ENCODE measurements at regions not wholly inside any gene's neighbourhood (a gene's known extent, or its start where the extent isn't known, plus 50 kb on each side); places are given as distances from the start of the nearest gene placed in this dataset.
A peak's percentile ranks its signal among the peaks of the same experiment; 100 is the strongest.

DNA sequence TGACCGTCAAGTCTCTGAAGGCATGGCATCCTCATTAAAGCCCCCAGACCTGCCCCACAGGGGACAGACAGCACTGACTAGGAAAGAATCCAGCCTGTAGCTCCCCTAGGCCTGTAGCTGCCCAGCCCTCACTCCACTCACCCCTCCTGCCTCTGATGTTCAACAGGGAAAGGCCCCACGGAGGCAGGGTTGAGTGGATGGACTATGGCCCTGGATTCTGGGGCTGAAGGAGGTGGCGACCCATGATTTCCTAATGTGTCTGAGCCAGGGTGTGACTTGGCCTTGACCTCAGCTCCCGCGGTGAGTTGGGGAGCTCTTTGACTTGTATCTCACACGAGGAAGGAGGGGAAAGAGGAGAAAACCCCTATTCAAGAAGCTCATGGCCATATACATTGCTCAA is 238.5 kb upstream of the CSF3R start:
- DNase-seq (ENCODE audit: low spot score) (no peak), FAIRE-seq (no peak)

- no peak for DNase-seq (ENCODE audit: low spot score)
- FAIRE-seq: no peak
Observed at GRCh38 chr1:36717431-36717830, 234.7 kb upstream of the CSF3R start.

DNA sequence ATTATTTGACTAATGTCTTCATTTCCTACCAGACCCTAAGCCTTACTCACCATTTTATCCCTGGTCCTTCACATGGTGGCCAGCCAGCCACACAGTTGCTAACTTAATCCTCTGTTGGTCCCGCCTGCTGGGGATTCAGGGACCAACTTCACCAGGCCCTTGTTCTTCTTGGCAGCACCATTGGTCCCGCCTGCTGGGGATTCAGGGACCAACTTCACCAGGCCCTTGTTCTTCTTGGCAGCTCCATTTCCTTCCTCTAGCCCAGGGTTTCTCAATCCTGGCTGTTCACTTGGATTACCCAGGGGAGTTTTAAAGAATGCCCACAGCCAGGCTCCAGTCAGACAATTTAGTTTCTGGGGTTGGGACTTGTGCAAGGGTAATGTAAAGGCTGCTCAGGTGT is 233.1 kb upstream of the CSF3R start:
- FAIRE-seq: no peak

GRCh38 chr1:36714301-36714700 is 231.6 kb upstream of the CSF3R start:
- DNase-seq (ENCODE audit: low spot score) (no peak), FAIRE-seq (no peak)

More for the DNA sequence above, 233.1 kb upstream of the CSF3R start:
- no peak for DNase-seq (ENCODE audit: low spot score)

DNA sequence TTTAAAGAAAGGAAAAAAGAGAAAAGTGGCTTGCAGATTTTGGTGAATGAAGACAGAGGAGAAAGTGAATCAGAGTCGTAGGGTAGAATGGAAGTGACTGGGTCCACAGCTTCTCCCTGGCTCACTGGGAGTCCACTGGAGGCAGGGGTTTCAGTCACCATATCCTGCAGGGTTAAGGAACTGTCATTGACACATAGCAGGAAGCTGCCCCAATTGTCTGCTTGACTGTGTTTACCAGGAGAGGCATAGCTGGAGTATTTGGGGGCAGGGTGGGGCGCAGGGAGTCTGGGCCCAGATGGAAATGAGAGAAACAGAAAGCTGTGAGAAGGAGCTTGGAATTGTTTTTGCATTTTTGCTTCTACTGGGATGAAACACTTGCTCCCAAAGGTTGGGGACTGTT is 228.8 kb upstream of the CSF3R start:
- DNase-seq (ENCODE audit: low spot score) (no peak), FAIRE-seq (no peak)

DNA sequence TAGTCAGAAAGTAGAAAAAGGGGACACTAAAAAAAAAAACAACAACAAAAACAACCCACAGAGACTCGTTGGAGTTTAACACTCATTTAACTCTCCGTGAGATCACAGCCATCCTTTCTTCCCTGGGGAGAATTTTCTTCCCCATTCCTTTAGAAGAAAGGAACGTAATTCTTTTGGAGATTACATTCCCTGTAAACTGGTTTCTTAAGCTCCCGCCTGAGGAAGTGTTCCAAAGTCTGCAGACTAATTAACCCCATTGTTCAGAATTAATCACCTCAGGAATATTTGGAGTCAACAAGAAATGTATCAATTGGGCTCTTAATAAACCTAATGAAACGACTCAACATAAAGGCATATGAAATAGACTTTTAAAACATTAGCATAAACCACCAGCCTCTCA is 228.2 kb upstream of the CSF3R start:
- no peak for FAIRE-seq
- DNase-seq (ENCODE audit: low spot score): no peak

- no peak for FAIRE-seq
- no peak for DNase-seq (ENCODE audit: low spot score)
Observed at GRCh38 chr1:36709869-36710481, 227.3 kb upstream of the CSF3R start.

DNA sequence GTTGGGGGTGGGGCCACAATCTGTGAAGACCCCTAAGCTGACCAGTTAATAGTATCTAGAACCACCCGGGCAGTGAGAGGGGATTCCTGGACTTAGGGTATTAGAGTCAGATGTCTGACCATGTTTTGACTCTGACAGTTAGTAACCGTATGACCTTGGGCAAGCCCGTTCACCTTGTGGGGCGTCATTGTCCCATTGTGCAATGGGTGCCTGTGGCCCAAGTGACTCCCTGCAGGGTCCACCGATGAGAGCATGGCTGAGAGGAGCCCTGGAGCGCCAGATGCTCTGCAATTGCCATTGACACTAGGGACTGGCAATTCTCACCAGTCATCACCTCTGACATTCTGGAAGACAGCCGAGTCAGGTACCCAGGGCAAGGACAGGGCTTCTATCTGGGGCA is 225.9 kb upstream of the CSF3R start:
- no peak for DNase-seq (ENCODE audit: low spot score)
- FAIRE-seq: no peak

- DNase-seq (ENCODE audit: low spot score) (no peak), FAIRE-seq (no peak)
Observed at GRCh38 chr1:36707221-36707620, 224.5 kb upstream of the CSF3R start.

- DNase-seq (ENCODE audit: low spot score): no peak
- FAIRE-seq: no peak
Observed at GRCh38 chr1:36706416-36706815, 223.7 kb upstream of the CSF3R start.

DNA sequence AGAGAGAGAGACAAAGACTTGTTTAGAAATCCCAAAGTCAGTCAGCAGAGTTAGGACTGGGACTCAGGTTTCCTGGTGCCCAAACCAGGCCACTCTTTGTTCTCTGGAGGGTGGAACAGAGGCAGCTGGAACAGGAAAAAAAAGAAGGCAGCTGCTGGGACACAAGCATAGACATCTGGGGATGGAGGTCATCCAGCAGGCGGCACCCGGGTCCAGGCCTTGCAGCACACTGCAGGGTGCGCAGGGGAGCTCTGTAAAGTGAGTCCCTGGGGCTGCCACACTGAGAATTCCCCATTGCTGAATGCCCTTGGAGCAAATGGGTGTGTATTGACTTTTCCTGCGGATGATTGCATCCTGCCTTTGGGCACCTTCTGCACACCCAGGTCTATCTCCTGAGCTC is 222.9 kb upstream of the CSF3R start:
- FAIRE-seq: no peak
- DNase-seq (ENCODE audit: low spot score): no peak

- peak; percentile 36 for DNase-seq (ENCODE audit: low spot score)
- FAIRE-seq: no peak
Observed at GRCh38 chr1:36703526-36704208, 221.0 kb upstream of the CSF3R start.

DNA sequence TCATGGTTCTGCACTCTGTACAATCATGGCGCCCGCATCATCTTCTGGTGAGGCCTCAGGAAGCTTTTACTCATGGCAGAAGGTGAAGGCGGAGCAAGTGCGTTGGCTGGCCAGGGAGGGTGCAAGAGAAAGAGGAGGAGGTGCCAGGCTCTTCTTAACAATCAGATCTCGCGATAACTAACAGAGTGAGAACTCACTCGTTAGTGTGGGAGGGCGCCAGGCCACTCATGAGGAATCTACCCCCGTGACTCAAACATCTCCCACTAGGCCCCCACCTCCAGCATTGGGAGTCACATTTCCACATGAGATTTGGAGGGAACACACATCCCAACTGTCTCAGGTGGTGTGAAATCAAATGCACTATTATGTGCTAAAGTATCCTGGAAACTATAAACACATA is 220.2 kb upstream of the CSF3R start:
- DNase-seq (ENCODE audit: low spot score): no peak

GRCh38 chr1:36699113-36699911 is 216.6 kb upstream of the CSF3R start:
- no peak for FAIRE-seq
- no peak for DNase-seq (ENCODE audit: low spot score)

More for the DNA sequence above, 220.2 kb upstream of the CSF3R start:
- no peak for FAIRE-seq

GRCh38 chr1:36697836-36698605 is 215.3 kb upstream of the CSF3R start:
- DNase-seq (ENCODE audit: low spot score): no peak
- no peak for FAIRE-seq

GRCh38 chr1:36696261-36696940 is 213.7 kb upstream of the CSF3R start:
- FAIRE-seq (no peak), DNase-seq (ENCODE audit: low spot score) (no peak)

- no peak for FAIRE-seq
Observed at GRCh38 chr1:36693603-36694002, 210.9 kb upstream of the CSF3R start.

GRCh38 chr1:36693161-36693525 is 210.4 kb upstream of the CSF3R start:
- no peak for DNase-seq (ENCODE audit: low spot score)
- no peak for FAIRE-seq

More at GRCh38 chr1:36693603-36694002, 210.9 kb upstream of the CSF3R start:
- DNase-seq (ENCODE audit: low spot score): no peak

DNA sequence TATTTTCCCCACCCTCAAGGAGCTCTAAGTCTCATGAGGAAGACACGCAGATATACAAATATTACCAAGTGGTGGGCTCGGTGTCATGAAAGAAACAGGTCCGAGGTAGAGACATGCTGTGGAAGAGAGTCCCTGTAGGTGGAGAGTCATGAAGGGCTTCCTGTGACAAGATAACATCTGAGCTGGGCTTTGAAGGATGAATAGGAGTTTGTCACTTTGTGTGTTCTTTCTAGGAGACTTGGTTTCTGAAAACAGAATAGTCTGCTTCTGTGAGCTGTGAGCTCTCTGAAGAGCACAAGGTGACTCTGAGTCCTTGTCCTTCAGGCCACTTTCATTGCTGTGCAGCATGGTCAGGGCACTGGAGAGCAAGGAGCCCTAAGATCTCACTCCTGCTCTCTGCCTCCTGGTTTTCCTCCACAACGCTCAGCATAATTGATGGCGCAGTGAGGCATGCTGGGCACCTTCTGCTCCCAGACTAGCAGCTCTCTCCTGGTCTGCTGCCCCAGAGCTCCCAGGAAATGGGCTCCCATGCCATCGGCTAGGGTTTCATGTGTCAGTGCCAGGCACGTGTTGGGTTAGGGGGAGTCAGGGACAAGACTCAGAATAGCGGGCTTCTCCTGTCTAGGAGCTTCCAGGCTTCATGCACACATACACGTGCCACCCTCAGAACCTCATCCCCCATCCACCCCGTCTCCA is 209.9 kb upstream of the CSF3R start:
- FAIRE-seq (no peak), DNase-seq (ENCODE audit: low spot score) (no peak)

GRCh38 chr1:36691374-36691773 is 208.7 kb upstream of the CSF3R start:
- DNase-seq (ENCODE audit: low spot score) (peak; percentile 43), FAIRE-seq (no peak)

DNA sequence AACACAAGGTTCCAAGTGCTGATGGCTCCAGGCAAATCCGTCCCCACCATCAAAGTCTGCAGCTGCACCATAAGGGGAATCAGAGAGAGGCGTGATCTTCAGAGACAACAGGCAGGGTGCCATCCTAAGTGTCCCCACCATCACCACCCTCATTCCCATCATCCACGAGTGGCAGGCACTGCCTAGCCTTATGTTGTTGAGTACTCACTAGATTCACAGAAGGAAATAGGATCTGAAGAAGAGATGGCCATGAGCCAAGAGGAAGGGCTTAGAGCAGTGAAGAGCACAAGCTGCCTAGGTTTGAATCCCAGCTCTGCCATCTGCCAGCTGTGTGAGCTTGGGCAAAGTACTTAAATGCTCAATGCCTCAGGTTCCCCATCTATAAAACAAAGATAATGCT is 207.3 kb upstream of the CSF3R start:
- DNase-seq (ENCODE audit: low spot score) (no peak), FAIRE-seq (no peak)
